ENCODE measurements at regions not wholly inside any gene's neighbourhood (a gene's known extent, or its start where the extent isn't known, plus 50 kb on each side); places are given as distances from the start of the nearest gene placed in this dataset.
"Not testable (repeated sequence)": the region's sequence is repeated elsewhere in the genome, so short reads cannot be mapped to it uniquely, and the experiment has no call there.

DNA sequence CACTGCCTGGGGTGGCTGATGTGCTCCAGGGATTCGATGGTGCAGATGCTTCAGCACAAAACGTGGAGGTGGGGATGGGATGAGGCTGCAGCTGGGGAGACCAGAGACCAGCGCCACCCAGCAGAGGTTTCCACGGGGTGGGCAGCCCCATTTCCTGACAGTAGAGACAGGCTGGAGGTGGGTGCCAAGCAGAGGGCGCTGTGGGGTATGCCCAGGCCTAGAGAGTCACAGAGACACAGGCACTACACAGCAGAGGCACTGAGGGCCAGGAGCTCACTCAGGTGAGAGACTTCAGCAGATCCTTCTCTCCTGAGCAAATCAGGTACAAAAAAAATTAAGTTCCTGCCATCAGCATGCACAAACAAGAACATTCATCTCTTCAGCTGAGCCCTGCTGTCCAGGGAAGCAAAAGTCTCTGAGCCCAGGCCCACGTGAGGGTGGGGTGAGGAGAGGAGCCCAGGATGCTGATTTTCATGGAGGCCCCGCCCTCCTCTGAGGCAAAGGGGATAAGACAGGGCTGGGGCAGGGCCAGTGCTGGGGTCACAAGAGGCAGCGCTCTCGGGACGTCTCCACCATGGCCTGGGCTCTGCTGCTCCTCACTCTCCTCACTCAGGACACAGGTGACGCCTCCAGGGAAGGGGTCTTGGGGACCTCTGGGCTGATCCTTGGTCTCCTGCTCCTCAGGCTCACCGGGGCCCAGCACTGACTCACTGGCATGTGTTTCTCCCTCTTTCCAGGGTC, 53.1 kb downstream of the GGTLC2 start:
- in situ Hi-C loops (cut with HindIII; ENCODE audit: low pct_unique_long_range_greater_than_20kb, low sequenced_read_pairs) = no loop called here
- DNase-seq (ENCODE audit: low read depth, low spot score) = no peak

DNA sequence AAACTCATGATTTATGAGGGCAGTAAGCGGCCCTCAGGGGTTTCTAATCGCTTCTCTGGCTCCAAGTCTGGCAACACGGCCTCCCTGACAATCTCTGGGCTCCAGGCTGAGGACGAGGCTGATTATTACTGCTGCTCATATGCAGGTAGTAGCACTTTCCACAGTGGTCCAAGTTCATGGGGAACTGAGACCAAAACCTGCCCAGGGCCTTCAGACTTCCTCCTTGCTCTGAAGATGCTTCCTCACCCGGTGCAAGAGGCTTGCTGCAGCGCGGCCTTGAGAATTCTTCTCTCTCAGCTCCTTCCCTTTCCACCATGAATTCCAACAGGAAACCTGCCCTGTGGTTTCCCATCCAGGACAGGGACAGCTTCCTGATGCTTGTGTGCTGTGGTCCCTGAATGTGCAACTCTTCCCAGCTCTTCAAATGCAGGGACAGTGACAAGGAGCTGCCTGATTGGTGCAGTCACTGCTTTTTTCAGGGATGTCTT, 53.9 kb downstream of the GGTLC2 start:
- in situ Hi-C loops (cut with HindIII; ENCODE audit: low pct_unique_long_range_greater_than_20kb, low sequenced_read_pairs) = no loop called here
- no peak for DNase-seq (ENCODE audit: low read depth, low spot score)

DNA sequence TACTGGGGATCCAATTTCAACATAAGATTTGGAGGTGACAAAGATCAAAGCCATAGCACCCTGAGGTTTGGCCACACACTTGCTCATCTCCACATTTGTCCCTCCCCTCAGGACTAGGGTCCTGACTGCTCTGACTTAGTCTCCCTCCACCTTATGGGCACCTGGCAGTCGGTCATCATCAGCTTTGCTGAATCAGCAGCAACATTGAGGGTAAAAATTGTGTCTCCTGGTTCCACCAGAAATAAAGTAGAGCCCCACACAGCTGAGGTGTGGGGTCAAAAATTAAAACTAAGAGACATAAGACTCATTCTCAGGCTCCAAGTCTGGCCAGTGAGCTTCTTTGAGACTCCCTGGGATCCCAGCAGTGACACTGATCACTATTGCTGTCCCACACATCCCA, 56.2 kb downstream of the GGTLC2 start:
- DNase-seq (ENCODE audit: low read depth, low spot score) = no peak
- in situ Hi-C loops (cut with HindIII; ENCODE audit: low pct_unique_long_range_greater_than_20kb, low sequenced_read_pairs) = no loop called here

DNA sequence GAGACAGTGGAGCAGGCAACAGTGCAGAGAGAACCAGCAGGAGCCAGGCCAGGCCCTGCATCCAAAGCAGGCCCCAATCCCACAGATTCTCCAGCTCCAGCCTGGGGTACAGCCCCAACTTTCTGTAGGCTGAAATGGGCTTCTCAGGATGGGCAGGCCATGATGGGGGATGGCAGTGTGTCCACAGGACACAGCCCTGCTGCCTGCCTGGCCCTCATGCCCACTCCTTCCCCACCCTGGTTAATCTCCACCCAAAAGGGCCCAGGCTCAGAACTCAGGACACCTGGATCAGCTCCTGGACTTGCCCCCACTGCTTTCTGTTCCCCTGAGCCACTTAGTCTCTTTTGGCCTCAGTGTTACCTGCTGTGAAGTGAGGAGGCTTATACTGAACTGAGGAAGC, 57.1 kb downstream of the GGTLC2 start:
- DNase-seq (ENCODE audit: low read depth, low spot score); in situ Hi-C loops (cut with HindIII; ENCODE audit: low pct_unique_long_range_greater_than_20kb, low sequenced_read_pairs): not testable (repeated sequence)

DNA sequence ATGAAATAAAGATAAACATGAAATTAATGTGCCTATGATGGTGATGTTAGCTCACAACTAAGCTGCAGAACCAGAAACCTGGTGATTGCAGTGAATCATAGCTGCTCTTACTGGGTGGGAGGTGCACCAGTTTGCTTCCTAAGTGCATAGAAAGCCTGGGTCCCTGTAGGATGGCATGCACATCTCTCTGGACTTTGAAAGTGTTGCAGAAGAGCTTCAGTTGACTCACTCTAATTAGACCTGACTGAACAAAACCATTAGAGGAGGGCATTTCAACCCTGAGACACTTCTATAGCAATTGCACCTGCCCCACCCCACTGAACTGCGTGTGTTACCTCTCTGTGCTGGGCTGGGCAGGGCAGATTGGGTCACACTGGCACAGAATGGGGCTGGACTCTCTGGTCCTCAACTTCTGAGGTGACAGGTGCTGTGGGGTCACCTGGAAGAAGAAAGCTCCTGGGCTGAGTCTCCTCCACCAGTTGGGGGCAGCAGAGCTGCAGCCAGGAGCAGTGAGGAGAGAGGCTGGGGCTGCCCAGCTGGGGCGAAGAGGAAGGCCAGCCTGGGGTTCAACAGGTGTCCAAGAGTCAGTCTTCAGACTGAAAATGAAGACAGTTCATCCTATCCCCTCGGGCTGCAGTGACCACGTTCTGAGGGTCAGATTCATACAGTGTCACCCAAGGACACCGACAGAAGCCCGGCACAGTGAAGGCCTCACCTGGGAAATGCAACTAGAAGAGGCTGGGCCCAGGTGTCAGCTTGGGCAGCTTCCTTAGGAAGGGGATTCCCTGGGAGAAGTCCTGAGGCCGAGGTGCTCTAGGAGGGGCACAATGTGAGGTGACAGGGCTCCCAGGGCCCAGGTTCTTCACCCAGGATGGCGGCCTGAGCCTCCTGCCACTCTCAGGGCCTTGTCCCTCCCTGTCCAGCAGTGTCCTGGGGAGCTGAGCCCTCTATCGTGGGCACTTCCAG, 58.1 kb downstream of the GGTLC2 start:
- in situ Hi-C loops (cut with HindIII; ENCODE audit: low pct_unique_long_range_greater_than_20kb, low sequenced_read_pairs) = no loop called here
- peak; percentile 22 for DNase-seq (ENCODE audit: low read depth, low spot score)

DNA sequence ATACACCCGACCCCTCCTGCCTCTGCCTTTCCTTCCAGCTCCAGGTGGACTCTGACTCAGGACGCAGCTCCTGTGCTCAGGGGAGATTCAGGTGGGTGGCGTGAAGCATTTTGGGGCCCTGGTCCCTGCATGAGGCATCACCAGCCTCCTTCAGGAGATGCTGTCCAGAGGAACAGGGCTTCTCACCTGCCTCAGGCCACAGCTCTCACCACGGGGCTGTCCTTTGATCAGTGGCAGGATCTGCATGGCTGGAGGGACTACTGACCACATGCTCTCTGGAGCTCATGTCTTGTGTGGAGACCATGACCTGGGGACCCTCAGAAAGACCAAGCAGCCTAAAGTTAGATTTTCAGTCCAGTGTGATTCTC, 58.8 kb downstream of the GGTLC2 start:
- in situ Hi-C loops (cut with HindIII; ENCODE audit: low pct_unique_long_range_greater_than_20kb, low sequenced_read_pairs) = no loop called here
- no peak for DNase-seq (ENCODE audit: low read depth, low spot score)

DNA sequence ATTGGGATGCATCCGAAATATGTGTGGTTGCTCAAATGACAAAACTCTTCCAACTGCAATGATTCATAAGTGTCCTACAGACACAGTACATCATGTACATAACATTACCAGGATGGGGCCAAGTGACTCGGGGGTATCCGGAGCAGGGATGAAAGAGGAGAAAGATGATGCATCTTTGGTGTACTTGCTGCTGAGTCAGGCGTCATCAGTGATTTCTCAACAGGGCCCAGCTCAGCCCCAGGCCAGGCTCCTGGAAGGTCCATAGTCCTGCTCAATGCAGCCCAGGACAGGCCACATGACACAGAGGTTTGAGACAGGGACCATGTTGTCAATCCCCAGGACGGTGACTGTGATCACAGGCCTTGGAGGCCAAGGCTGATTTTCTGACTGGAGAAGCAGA, 59.3 kb downstream of the GGTLC2 start:
- in situ Hi-C loops (cut with HindIII; ENCODE audit: low pct_unique_long_range_greater_than_20kb, low sequenced_read_pairs) = no loop called here
- no peak for DNase-seq (ENCODE audit: low read depth, low spot score)

DNA sequence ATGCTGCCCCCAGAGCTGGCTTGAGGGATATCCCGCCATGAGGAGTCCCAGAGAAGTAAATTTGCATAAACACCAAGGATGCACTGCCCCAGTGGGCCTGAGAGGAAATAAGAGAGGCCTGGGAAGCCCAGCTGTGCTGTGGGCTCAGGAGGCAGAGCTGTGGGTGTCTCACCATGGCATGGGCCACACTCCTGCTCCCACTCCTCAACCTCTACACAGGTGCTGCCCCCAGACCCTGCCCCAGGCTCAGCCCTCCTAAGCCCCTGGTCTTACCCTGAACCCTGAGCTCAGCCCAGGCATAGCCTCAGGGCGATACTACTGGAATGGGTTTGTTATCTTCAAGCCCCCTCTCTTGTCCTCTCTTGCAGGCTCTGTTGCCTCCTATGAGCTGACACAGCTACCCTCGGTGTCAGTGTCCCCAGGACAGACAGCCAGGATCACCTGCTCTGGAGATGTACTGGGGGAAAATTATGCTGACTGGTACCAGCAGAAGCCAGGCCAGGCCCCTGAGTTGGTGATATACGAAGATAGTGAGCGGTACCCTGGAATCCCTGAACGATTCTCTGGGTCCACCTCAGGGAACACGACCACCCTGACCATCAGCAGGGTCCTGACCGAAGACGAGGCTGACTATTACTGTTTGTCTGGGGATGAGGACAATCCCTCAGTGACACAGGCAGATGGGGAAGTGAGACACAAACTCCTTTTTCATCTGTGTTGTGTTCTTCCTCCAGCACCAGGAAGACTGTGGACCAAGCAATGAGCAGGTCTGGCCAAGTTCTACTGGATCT, 59.9 kb downstream of the GGTLC2 start:
- in situ Hi-C loops (cut with HindIII; ENCODE audit: low pct_unique_long_range_greater_than_20kb, low sequenced_read_pairs) = no loop called here

DNA sequence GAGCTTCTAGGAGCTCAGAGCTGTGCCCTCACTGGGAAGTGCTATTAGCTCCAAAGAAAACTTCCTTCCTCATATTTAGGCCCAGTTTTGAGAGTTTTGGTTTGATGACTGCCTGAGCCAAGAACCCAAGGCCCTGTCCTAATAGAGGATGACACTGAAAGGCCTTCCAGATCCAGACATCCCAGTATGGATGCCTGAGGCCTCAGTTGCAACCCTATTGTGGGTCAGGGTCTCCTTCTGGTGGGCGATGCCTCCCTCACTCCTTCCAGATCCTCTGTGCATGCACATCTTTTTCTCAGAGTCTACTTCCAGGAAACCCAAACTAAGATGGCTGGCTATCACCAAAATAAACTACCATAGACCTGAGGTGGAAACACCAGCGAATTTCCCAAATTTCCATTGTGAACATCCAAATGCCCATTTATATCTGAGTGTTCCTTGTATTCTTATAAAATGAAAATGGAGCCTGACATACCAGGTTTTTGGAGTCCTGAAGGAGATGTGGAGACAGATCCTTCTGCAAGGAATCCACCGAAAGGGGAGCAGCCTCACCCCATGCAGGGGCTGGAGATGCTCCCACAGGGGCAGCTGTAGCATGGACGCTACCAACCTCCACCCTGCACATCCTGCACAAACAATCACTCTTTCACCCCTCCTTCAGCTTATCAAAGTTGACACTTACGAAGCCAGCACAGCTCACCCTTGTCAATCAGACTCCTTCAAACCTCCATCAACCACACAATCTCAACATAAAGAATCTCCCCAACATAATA, 61.1 kb downstream of the GGTLC2 start:
- no peak for DNase-seq (ENCODE audit: low read depth, low spot score)
- in situ Hi-C loops (cut with HindIII; ENCODE audit: low pct_unique_long_range_greater_than_20kb, low sequenced_read_pairs) = no loop called here

More for the DNA sequence above, 59.9 kb downstream of the GGTLC2 start:
- no peak for DNase-seq (ENCODE audit: low read depth, low spot score)

DNA sequence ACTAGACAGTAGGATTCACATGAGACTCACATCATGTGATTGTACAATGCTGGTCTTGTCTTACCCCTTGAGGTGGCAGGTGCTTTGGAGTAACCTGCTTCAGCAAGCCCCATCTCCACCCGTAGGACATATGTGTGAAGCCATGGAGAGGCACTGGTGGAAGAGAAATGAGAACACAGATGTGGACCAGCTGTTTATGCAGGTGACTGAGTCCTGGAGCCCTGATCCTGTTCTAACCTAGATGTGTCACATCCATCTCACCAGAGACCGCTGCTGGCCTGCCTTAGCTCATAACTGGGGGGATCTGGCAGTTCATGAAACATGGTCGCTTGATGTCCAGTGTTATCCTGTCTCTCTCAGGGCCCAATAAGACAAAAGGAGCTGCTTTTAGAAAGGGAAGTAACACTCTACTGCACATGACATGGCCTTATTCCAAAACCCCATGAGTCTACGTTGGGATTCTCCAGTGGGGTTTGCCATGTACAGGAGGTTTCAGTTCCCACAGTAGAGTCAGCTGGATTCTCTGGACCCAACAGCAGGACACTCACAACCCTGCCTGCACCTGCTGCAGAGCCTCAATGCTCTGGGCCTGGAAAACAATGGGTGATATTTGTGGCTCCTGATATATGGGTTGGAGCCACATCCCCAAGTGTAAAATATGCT, 62.0 kb downstream of the GGTLC2 start:
- DNase-seq (ENCODE audit: low read depth, low spot score) = no peak
- in situ Hi-C loops (cut with HindIII; ENCODE audit: low pct_unique_long_range_greater_than_20kb, low sequenced_read_pairs) = no loop called here

DNA sequence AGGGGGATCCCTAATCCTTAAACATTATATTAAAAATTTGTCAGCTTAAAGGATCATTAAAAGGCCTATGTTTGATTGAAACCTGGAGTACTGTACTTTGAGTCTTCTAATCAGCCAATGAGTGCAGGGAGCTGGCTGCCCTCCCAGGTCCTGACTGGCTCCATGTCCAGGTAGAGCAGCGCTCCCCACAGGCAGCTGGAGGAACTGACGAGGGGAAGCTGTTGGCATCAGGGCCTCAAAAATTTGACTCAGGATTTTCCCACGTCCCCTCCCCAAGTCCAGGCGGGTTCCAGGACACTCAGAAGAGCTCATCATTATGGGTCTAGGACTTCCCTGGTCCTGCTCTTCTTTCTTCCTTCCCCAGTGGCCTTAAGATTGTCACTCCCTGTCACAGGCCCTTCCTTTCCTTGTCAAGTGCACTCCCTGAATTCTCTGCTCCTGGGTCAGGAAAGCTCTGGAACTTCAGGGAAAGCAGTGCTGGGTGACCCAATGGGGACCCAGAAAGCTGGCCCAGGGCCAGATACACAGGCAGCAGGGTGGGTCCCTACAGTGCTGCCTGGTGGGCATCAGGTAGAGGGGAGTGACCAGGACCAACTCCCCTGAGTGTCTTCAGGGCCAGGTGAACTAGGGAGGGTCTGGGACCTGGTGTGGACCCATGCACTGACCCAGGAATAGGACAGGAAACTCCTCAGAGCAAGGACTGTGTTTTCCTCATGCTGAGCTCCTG, 65.5 kb downstream of the GGTLC2 start:
- in situ Hi-C loops (cut with HindIII; ENCODE audit: low pct_unique_long_range_greater_than_20kb, low sequenced_read_pairs) = no loop called here

DNA sequence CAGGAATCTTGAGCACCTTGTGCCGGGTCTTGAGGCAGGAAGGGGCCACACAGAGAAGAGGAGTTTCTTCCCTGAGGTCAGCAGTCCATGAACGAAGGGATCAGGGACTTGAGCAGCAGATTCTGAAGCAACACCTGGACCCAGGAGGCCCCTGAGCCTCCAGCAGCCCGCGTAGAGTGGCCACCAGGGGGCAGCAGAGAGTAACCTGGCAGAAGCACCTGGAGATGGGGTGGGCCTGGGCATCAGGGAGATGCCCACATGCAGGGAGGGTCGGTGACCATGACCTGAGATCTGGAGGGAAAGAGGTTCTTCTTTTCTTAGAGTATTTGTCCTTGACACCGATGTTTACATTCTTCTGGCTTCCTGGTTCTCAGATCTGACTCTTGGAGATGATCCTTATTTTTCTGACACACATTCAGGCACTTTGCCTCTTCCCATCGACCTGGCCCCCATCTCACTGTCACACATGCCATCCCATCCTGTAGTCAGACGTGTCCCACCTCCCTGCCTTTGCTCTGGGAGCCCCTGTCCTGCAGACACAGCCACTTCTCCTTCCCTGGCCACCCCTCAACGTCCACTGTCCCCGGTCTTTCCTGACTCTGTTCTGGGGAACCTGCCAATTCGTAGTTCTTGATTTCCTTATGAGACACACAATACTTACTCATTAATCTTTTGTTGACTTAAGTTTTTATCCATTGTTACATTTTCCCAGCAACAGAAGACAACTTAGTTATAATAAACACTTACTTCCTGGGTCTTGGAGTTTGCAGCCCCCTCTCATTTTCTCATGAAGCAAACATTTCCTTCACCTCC, 66.5 kb downstream of the GGTLC2 start:
- peak; percentile 59 for DNase-seq (ENCODE audit: low read depth, low spot score)
- in situ Hi-C loops (cut with HindIII; ENCODE audit: low pct_unique_long_range_greater_than_20kb, low sequenced_read_pairs) = no loop called here

More for the DNA sequence above, 65.5 kb downstream of the GGTLC2 start:
- DNase-seq (ENCODE audit: low read depth, low spot score) = peak; percentile 61

DNA sequence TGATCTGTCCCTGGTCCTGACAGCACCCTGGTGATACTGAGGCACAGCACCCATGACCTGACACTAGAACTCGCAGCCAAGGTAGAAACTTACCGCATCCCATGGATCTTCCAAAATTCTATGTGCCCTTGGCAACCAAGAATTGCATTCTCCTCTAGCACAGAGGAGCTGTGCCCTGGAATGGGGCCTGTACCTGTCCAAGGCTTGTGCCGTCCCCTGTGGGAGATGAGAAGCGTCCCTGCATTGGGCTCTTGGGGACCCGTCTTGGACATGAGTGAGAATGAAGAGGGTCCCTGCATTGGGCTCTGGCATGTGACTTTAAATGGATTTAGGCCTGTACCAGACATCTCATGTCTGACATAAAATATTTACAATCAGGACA, 67.1 kb downstream of the GGTLC2 start:
- in situ Hi-C loops (cut with HindIII; ENCODE audit: low pct_unique_long_range_greater_than_20kb, low sequenced_read_pairs) = no loop called here
- no peak for DNase-seq (ENCODE audit: low read depth, low spot score)

DNA sequence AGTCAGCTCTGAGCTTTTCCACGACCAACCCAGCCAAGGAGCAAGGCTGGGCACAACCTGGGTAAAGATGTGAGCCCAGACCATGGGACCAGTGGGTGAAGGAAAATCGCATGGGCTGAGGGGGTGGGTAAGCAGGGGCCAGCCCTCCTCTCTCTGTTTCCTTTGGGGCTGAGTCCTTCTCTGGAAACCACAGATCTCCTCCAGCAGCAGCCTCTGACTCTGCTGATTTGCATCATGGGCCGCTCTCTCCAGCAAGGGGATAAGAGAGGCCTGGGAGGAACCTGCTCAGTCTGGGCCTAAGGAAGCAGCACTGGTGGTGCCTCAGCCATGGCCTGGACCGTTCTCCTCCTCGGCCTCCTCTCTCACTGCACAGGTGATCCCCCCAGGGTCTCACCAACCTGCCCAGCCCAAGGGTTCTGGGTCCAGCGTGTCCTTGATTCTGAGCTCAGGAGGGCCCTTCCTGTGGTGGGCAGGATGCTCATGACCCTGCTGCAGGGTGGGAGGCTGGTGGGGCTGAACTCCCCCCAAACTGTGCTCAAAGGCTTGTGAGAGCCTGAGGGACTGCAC, 67.8 kb downstream of the GGTLC2 start:
- no peak for DNase-seq (ENCODE audit: low read depth, low spot score)
- in situ Hi-C loops (cut with HindIII; ENCODE audit: low pct_unique_long_range_greater_than_20kb, low sequenced_read_pairs) = no loop called here

DNA sequence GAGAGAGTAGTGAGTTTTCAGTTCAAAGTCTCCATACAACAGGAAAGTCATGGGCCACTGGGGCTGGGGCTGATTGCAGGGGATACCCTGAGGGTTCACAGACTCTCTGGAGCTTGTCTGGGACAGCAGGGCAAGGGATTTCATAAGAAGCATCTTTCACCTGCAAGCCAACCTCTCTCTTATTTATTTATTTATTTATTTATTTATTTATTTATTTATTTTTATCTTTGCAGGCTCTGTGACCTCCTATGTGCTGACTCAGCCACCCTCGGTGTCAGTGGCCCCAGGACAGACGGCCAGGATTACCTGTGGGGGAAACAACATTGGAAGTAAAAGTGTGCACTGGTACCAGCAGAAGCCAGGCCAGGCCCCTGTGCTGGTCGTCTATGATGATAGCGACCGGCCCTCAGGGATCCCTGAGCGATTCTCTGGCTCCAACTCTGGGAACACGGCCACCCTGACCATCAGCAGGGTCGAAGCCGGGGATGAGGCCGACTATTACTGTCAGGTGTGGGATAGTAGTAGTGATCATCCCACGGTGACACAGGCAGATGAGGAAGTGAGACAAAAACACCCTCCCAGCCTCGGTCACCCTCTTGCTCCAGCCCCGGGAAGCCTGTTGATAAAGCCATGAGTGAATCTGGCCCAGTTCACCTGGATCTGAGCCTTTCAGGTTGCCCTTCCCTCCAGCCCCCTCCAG, 68.4 kb downstream of the GGTLC2 start:
- in situ Hi-C loops (cut with HindIII; ENCODE audit: low pct_unique_long_range_greater_than_20kb, low sequenced_read_pairs) = no loop called here

More for the DNA sequence above, 68.4 kb downstream of the GGTLC2 start:
- no peak for DNase-seq (ENCODE audit: low read depth, low spot score)

Measured in SK-MEL-5 (cell line).